ENCODE measurements at regions not wholly inside any gene's neighbourhood (a gene's known extent, or its start where the extent isn't known, plus 50 kb on each side); places are given as distances from the start of the nearest gene placed in this dataset.
"Not testable (repeated sequence)": the region's sequence is repeated elsewhere in the genome, so short reads cannot be mapped to it uniquely, and the experiment has no call there.

GRCh38 chr7:142563470-142563869 lies 185.8 kb upstream of the PRSS1 start:
- Histone ChIP-seq H3K4me3 (ENCODE audit: low read length in 2 of 2) (no peak overlapping the region), H3K9ac (ENCODE audit: low read depth in 1 of 2, low read length in 2 of 2) (no peak overlapping the region), H3K4me1 (ENCODE audit: control insufficient read depth in 2 of 2, insufficient read depth in 2 of 2, low read length in 2 of 2) (no peaks in the 10 kb centered on the region), H3K27ac (ENCODE audit: low read depth in 2 of 2, low read length in 2 of 2) (no peak overlapping the region), H3K36me3 (ENCODE audit: control insufficient read depth in 2 of 2, insufficient read depth in 2 of 2, low read length in 2 of 2) (no peaks in the 10 kb centered on the region), H3K27me3 (ENCODE audit: control insufficient read depth in 2 of 2, insufficient read depth in 2 of 2, low read length in 2 of 2) (peaks cover 0 to 6% of the 10 kb centered on the region in 2 donors), H3K9me3 (ENCODE audit: control insufficient read depth in 2 of 2, low read length in 2 of 2) (no peaks in the 10 kb centered on the region)

GRCh38 chr7:142562688-142563087 lies 186.6 kb upstream of the PRSS1 start:
- no peaks in the 10 kb centered on the region for H3K4me1 ChIP-seq (ENCODE audit: control insufficient read depth in 2 of 2, insufficient read depth in 2 of 2, low read length in 2 of 2)

GRCh38 chr7:142561396-142561795 lies 187.9 kb upstream of the PRSS1 start:
- H3K27me3 ChIP-seq (ENCODE audit: control insufficient read depth in 2 of 2, insufficient read depth in 2 of 2, low read length in 2 of 2); H3K9ac ChIP-seq (ENCODE audit: low read depth in 1 of 2, low read length in 2 of 2); H3K4me1 ChIP-seq (ENCODE audit: control insufficient read depth in 2 of 2, insufficient read depth in 2 of 2, low read length in 2 of 2); H3K36me3 ChIP-seq (ENCODE audit: control insufficient read depth in 2 of 2, insufficient read depth in 2 of 2, low read length in 2 of 2); H3K4me3 ChIP-seq (ENCODE audit: low read length in 2 of 2); H3K9me3 ChIP-seq (ENCODE audit: control insufficient read depth in 2 of 2, low read length in 2 of 2); H3K27ac ChIP-seq (ENCODE audit: low read depth in 2 of 2, low read length in 2 of 2): not testable (repeated sequence)

More at GRCh38 chr7:142562688-142563087, 186.6 kb upstream of the PRSS1 start:
- H3K9ac ChIP-seq (ENCODE audit: low read depth in 1 of 2, low read length in 2 of 2): no peak overlapping the region
- H3K27me3 ChIP-seq (ENCODE audit: control insufficient read depth in 2 of 2, insufficient read depth in 2 of 2, low read length in 2 of 2): peaks cover 0 to 7% of the 10 kb centered on the region in 2 donors
- H3K9me3 ChIP-seq (ENCODE audit: control insufficient read depth in 2 of 2, low read length in 2 of 2): no peaks in the 10 kb centered on the region
- no peaks in the 10 kb centered on the region for H3K36me3 ChIP-seq (ENCODE audit: control insufficient read depth in 2 of 2, insufficient read depth in 2 of 2, low read length in 2 of 2)
- H3K4me3 ChIP-seq (ENCODE audit: low read length in 2 of 2): no peak overlapping the region
- H3K27ac ChIP-seq (ENCODE audit: low read depth in 2 of 2, low read length in 2 of 2): no peak overlapping the region

- H3K4me3 ChIP-seq (ENCODE audit: low read length in 2 of 2); H3K9me3 ChIP-seq (ENCODE audit: control insufficient read depth in 2 of 2, low read length in 2 of 2); H3K27me3 ChIP-seq (ENCODE audit: control insufficient read depth in 2 of 2, insufficient read depth in 2 of 2, low read length in 2 of 2); H3K27ac ChIP-seq (ENCODE audit: low read depth in 2 of 2, low read length in 2 of 2); H3K36me3 ChIP-seq (ENCODE audit: control insufficient read depth in 2 of 2, insufficient read depth in 2 of 2, low read length in 2 of 2); H3K4me1 ChIP-seq (ENCODE audit: control insufficient read depth in 2 of 2, insufficient read depth in 2 of 2, low read length in 2 of 2); H3K9ac ChIP-seq (ENCODE audit: low read depth in 1 of 2, low read length in 2 of 2): not testable (repeated sequence)
Measured at GRCh38 chr7:142560770-142561169, 188.5 kb upstream of the PRSS1 start.

- no peaks in the 10 kb centered on the region for H3K9me3 ChIP-seq (ENCODE audit: control insufficient read depth in 2 of 2, low read length in 2 of 2)
- H3K4me3 ChIP-seq (ENCODE audit: low read length in 2 of 2): no peak overlapping the region
- H3K36me3 ChIP-seq (ENCODE audit: control insufficient read depth in 2 of 2, insufficient read depth in 2 of 2, low read length in 2 of 2): no peaks in the 10 kb centered on the region
- H3K9ac ChIP-seq (ENCODE audit: low read depth in 1 of 2, low read length in 2 of 2): no peak overlapping the region
- no peak overlapping the region for H3K27ac ChIP-seq (ENCODE audit: low read depth in 2 of 2, low read length in 2 of 2)
- H3K4me1 ChIP-seq (ENCODE audit: control insufficient read depth in 2 of 2, insufficient read depth in 2 of 2, low read length in 2 of 2): no peaks in the 10 kb centered on the region
- peaks cover 0 to 7% of the 10 kb centered on the region in 2 donors for H3K27me3 ChIP-seq (ENCODE audit: control insufficient read depth in 2 of 2, insufficient read depth in 2 of 2, low read length in 2 of 2)
Measured at GRCh38 chr7:142560166-142560565, 189.1 kb upstream of the PRSS1 start.

GRCh38 chr7:142557971-142558582 lies 191.2 kb upstream of the PRSS1 start:
- Histone ChIP-seq H3K4me3 (ENCODE audit: low read length in 2 of 2) (no peak overlapping the region), H3K4me1 (ENCODE audit: control insufficient read depth in 2 of 2, insufficient read depth in 2 of 2, low read length in 2 of 2) (no peaks in the 10 kb centered on the region), H3K27me3 (ENCODE audit: control insufficient read depth in 2 of 2, insufficient read depth in 2 of 2, low read length in 2 of 2) (peaks cover 0 to 4% of the 10 kb centered on the region in 2 donors), H3K27ac (ENCODE audit: low read depth in 2 of 2, low read length in 2 of 2) (no peak overlapping the region), H3K9me3 (ENCODE audit: control insufficient read depth in 2 of 2, low read length in 2 of 2) (no peaks in the 10 kb centered on the region), H3K36me3 (ENCODE audit: control insufficient read depth in 2 of 2, insufficient read depth in 2 of 2, low read length in 2 of 2) (no peaks in the 10 kb centered on the region), H3K9ac (ENCODE audit: low read depth in 1 of 2, low read length in 2 of 2) (no peak overlapping the region)

GRCh38 chr7:142556740-142557139 lies 192.5 kb upstream of the PRSS1 start:
- Histone ChIP-seq H3K4me3 (ENCODE audit: low read length in 2 of 2) (no peak overlapping the region), H3K9ac (ENCODE audit: low read depth in 1 of 2, low read length in 2 of 2) (no peak overlapping the region), H3K27ac (ENCODE audit: low read depth in 2 of 2, low read length in 2 of 2) (no peak overlapping the region), H3K4me1 (ENCODE audit: control insufficient read depth in 2 of 2, insufficient read depth in 2 of 2, low read length in 2 of 2) (no peaks in the 10 kb centered on the region), H3K9me3 (ENCODE audit: control insufficient read depth in 2 of 2, low read length in 2 of 2) (no peaks in the 10 kb centered on the region), H3K27me3 (ENCODE audit: control insufficient read depth in 2 of 2, insufficient read depth in 2 of 2, low read length in 2 of 2) (peaks cover 0 to 4% of the 10 kb centered on the region in 2 donors), H3K36me3 (ENCODE audit: control insufficient read depth in 2 of 2, insufficient read depth in 2 of 2, low read length in 2 of 2) (no peaks in the 10 kb centered on the region)

- Histone ChIP-seq H3K36me3 (ENCODE audit: control insufficient read depth in 2 of 2, insufficient read depth in 2 of 2, low read length in 2 of 2) (no peaks in the 10 kb centered on the region), H3K4me3 (ENCODE audit: low read length in 2 of 2) (no peak overlapping the region), H3K9ac (ENCODE audit: low read depth in 1 of 2, low read length in 2 of 2) (no peak overlapping the region), H3K4me1 (ENCODE audit: control insufficient read depth in 2 of 2, insufficient read depth in 2 of 2, low read length in 2 of 2) (no peaks in the 10 kb centered on the region), H3K9me3 (ENCODE audit: control insufficient read depth in 2 of 2, low read length in 2 of 2) (no peaks in the 10 kb centered on the region), H3K27ac (ENCODE audit: low read depth in 2 of 2, low read length in 2 of 2) (no peak overlapping the region), H3K27me3 (ENCODE audit: control insufficient read depth in 2 of 2, insufficient read depth in 2 of 2, low read length in 2 of 2) (peaks cover 0 to 2% of the 10 kb centered on the region in 2 donors)
Measured at GRCh38 chr7:142554560-142555532, 194.4 kb upstream of the PRSS1 start.

- H3K4me1 ChIP-seq (ENCODE audit: control insufficient read depth in 2 of 2, insufficient read depth in 2 of 2, low read length in 2 of 2): no peaks in the 10 kb centered on the region
- no peak overlapping the region for H3K9ac ChIP-seq (ENCODE audit: low read depth in 1 of 2, low read length in 2 of 2)
- H3K27ac ChIP-seq (ENCODE audit: low read depth in 2 of 2, low read length in 2 of 2): no peak overlapping the region
- H3K27me3 ChIP-seq (ENCODE audit: control insufficient read depth in 2 of 2, insufficient read depth in 2 of 2, low read length in 2 of 2): no peaks in the 10 kb centered on the region
- H3K36me3 ChIP-seq (ENCODE audit: control insufficient read depth in 2 of 2, insufficient read depth in 2 of 2, low read length in 2 of 2): no peaks in the 10 kb centered on the region
- H3K9me3 ChIP-seq (ENCODE audit: control insufficient read depth in 2 of 2, low read length in 2 of 2): no peaks in the 10 kb centered on the region
- H3K4me3 ChIP-seq (ENCODE audit: low read length in 2 of 2): no peak overlapping the region
Measured at GRCh38 chr7:142553216-142553615, 196.1 kb upstream of the PRSS1 start.

- Histone ChIP-seq H3K9ac (ENCODE audit: low read depth in 1 of 2, low read length in 2 of 2) (no peak overlapping the region), H3K4me1 (ENCODE audit: control insufficient read depth in 2 of 2, insufficient read depth in 2 of 2, low read length in 2 of 2) (no peaks in the 10 kb centered on the region), H3K27ac (ENCODE audit: low read depth in 2 of 2, low read length in 2 of 2) (no peak overlapping the region), H3K4me3 (ENCODE audit: low read length in 2 of 2) (no peak overlapping the region), H3K27me3 (ENCODE audit: control insufficient read depth in 2 of 2, insufficient read depth in 2 of 2, low read length in 2 of 2) (no peaks in the 10 kb centered on the region), H3K9me3 (ENCODE audit: control insufficient read depth in 2 of 2, low read length in 2 of 2) (no peaks in the 10 kb centered on the region), H3K36me3 (ENCODE audit: control insufficient read depth in 2 of 2, insufficient read depth in 2 of 2, low read length in 2 of 2) (no peaks in the 10 kb centered on the region)
Measured at GRCh38 chr7:142548978-142549377, 200.3 kb upstream of the PRSS1 start.
